SU-DHL-6 (cell line): ENCODE measurements at regions not wholly inside any gene's neighbourhood (a gene's known extent, or its start where the extent isn't known, plus 50 kb on each side); places are given as distances from the start of the nearest gene placed in this dataset.

Experiments used
- H2AFZ ChIP-seq: fragments of 200-600 bp; sonication (generic); 2 replicates; pipeline ENCODE4 v1.6.1; 2014; ENCODE audit warnings: low read depth, mild to moderate bottlenecking, moderate library complexity, mixed read lengths, antibody characterized with exemption, low read length; ENCODE audit not compliant: severe bottlenecking
- H3F3A ChIP-seq: fragments of 200-600 bp; shearing (Covaris generic); 2 replicates; pipeline ENCODE4 v1.6.0; 2016; ENCODE audit warnings: antibody characterized with exemption, mild to moderate bottlenecking; ENCODE audit not compliant: insufficient read depth
- H3K27ac ChIP-seq: fragments of 200-600 bp; sonication (generic); 2 replicates; pipeline ENCODE4 v1.5.1; 2016; ENCODE audit warnings: low read depth, mild to moderate bottlenecking, low read length, moderate library complexity, mixed read lengths
- H3K27me3 ChIP-seq: fragments of 200-600 bp; sonication (generic), shearing (Covaris generic); 2 replicates; pipeline ENCODE4 v1.6.0; 2014; ENCODE audit warnings: mild to moderate bottlenecking, low read length
- H3K36me3 ChIP-seq: fragments of 200-600 bp; sonication (generic); 2 replicates; pipeline ENCODE4 v1.6.1; 2014; ENCODE audit warnings: mild to moderate bottlenecking, low read length, mixed read lengths
- H3K4me2 ChIP-seq: fragments of 300-600, 200-600 bp; shearing (Covaris generic), sonication (generic); 2 replicates; pipeline ENCODE4 v1.6.0; 2014; ENCODE audit warnings: low read length, low read depth, mild to moderate bottlenecking; ENCODE audit not compliant: poor library complexity, severe bottlenecking
- H3K4me3 ChIP-seq: fragments of 200-600 bp; sonication (generic); 2 replicates; pipeline ENCODE4 v1.5.1; 2014; ENCODE audit warnings: antibody characterized with exemption, low read length, mild to moderate bottlenecking, mixed read lengths; ENCODE audit not compliant: insufficient read depth, poor library complexity, severe bottlenecking
- H3K79me2 ChIP-seq: fragments of 200-600 bp; sonication (generic); 2 replicates; pipeline ENCODE4 v1.6.1; 2014; ENCODE audit warnings: mild to moderate bottlenecking, low read length, moderate library complexity; ENCODE audit not compliant: insufficient read depth
- H3K9ac ChIP-seq: fragments of 200-600 bp; sonication (generic); 2 replicates; pipeline ENCODE4 v1.7.0; 2014; ENCODE audit warnings: mild to moderate bottlenecking, low read length
- H3K9me2 ChIP-seq: fragments of 200-600 bp; sonication (generic); replicated peaks from 2 replicates; pipeline ENCODE4 v1.6.1; 2014; ENCODE audit warnings: low read length; ENCODE audit not compliant: insufficient read depth
- H3K9me3 ChIP-seq: fragments of 200-600 bp; sonication (generic); 2 replicates; pipeline ENCODE4 v1.6.1; 2014; ENCODE audit warnings: low read length, mixed read lengths; ENCODE audit not compliant: insufficient read depth
- H4K20me1 ChIP-seq: fragments of 200-600 bp; sonication (generic); 2 replicates; pipeline ENCODE4 v1.6.1; 2014; ENCODE audit warnings: low read depth, mild to moderate bottlenecking, antibody characterized with exemption, low read length, moderate library complexity, mixed read lengths
- CTCF ChIP-seq: fragments of 200-600 bp; sonication (generic); IDR thresholded peaks from one replicate; pipeline ENCODE4 v1.5.1; 2017; ENCODE audit warnings: antibody characterized with exemption, mild to moderate bottlenecking, low read length, moderate library complexity; ENCODE audit not compliant: insufficient read depth, poor library complexity, severe bottlenecking
- EZH2phosphoT487 ChIP-seq: fragments of 200-600 bp; sonication (generic), shearing (Covaris generic); conservative IDR thresholded peaks from 2 replicates; pipeline ENCODE4 v1.6.1; 2018; ENCODE audit warnings: mild to moderate bottlenecking, antibody characterized with exemption, low read length, moderate library complexity, mixed read lengths

GRCh38 chr9:27634879-27635278 is 61.6 kb upstream of the C9orf72 start:
- no peak overlapping the region for H3K9ac ChIP-seq
- no peak for TF ChIP-seq EZH2phosphoT487
- TF ChIP-seq CTCF = no peak
- H3K4me3 ChIP-seq = no peak overlapping the region
- H3K27ac ChIP-seq = no peak overlapping the region
- H3K79me2 ChIP-seq = no peaks in the 10 kb centered on the region
- H3F3A ChIP-seq = no peaks in the 10 kb centered on the region
- no peaks in the 10 kb centered on the region for H3K9me2 ChIP-seq
- no peaks in the 10 kb centered on the region for H3K9me3 ChIP-seq
- 0 out of 2 replicates have a peak, but pooled peaks cover 2% of the 10 kb centered on the region for H3K27me3 ChIP-seq
- no peak overlapping the region for H2AFZ ChIP-seq
- no peaks in the 10 kb centered on the region for H3K36me3 ChIP-seq
- no peak overlapping the region for H3K4me2 ChIP-seq
- H4K20me1 ChIP-seq = no peaks in the 10 kb centered on the region

GRCh38 chr9:27638716-27639115 is 65.4 kb upstream of the C9orf72 start:
- Histone ChIP-seq H3K9ac (no peak overlapping the region), H4K20me1 (no peaks in the 10 kb centered on the region), H3K4me2 (no peak overlapping the region), H2AFZ (no peak overlapping the region), H3K4me3 (no peak overlapping the region), H3K27me3 (0 out of 2 replicates have a peak, but pooled peaks cover 2% of the 10 kb centered on the region), H3F3A (no peaks in the 10 kb centered on the region), H3K79me2 (no peaks in the 10 kb centered on the region), H3K9me3 (no peaks in the 10 kb centered on the region), H3K36me3 (no peaks in the 10 kb centered on the region), H3K27ac (no peak overlapping the region), H3K9me2 (no peaks in the 10 kb centered on the region)
- TF ChIP-seq CTCF (no peak), EZH2phosphoT487 (no peak)

GRCh38 chr9:27645161-27645840 is 72.0 kb upstream of the C9orf72 start:
- H3K36me3 ChIP-seq = no peaks in the 10 kb centered on the region
- H3K4me2 ChIP-seq = no peak overlapping the region
- TF ChIP-seq CTCF (no peak), EZH2phosphoT487 (no peak)
- no peaks in the 10 kb centered on the region for H3K79me2 ChIP-seq
- H3K27me3 ChIP-seq = no peaks in the 10 kb centered on the region
- no peaks in the 10 kb centered on the region for H4K20me1 ChIP-seq
- H3K9me3 ChIP-seq = no peaks in the 10 kb centered on the region
- H3K9ac ChIP-seq = no peak overlapping the region
- no peak overlapping the region for H3K4me3 ChIP-seq
- no peak overlapping the region for H2AFZ ChIP-seq
- no peak overlapping the region for H3K27ac ChIP-seq
- H3K9me2 ChIP-seq = no peaks in the 10 kb centered on the region
- no peaks in the 10 kb centered on the region for H3F3A ChIP-seq
